Mesodermal cell (in vitro differentiated cells): ENCODE measurements at regions not wholly inside any gene's neighbourhood (a gene's known extent, or its start where the extent isn't known, plus 50 kb on each side); places are given as distances from the start of the nearest gene placed in this dataset.

Experiments used
- H3K27ac ChIP-seq: 2 replicates; pipeline ENCODE4 v1.7.0; 2013; ENCODE audit warnings: mild to moderate bottlenecking, low read depth, low read length, moderate library complexity; ENCODE audit not compliant: severe bottlenecking
- H3K36me3 ChIP-seq: 2 replicates; pipeline ENCODE4 v1.7.1; 2013; ENCODE audit warnings: mild to moderate bottlenecking, low read length, moderate library complexity; ENCODE audit not compliant: control insufficient read depth, insufficient read depth
- H3K4me1 ChIP-seq: one replicate; pipeline ENCODE4 v1.7.1; 2013; ENCODE audit warnings: mild to moderate bottlenecking, low read length; ENCODE audit not compliant: insufficient read depth, control insufficient read depth, poor library complexity, severe bottlenecking
- H3K4me3 ChIP-seq: 2 replicates; pipeline ENCODE4 v1.7.0; 2013; ENCODE audit warnings: low read length, control low read depth, mild to moderate bottlenecking; ENCODE audit not compliant: insufficient read depth, poor library complexity, severe bottlenecking; ENCODE audit errors: extremely low read depth
- H3K9me3 ChIP-seq: 2 replicates; pipeline ENCODE4 v1.7.1; 2013; ENCODE audit warnings: mild to moderate bottlenecking, low read length, moderate library complexity; ENCODE audit not compliant: control insufficient read depth
- WGBS, 2 experiments: methylation state at CpG; one replicate each; pipeline ENCODE4 v1.1.5; 2013; ENCODE audit warnings: missing lambda C conversion rate in 2 of 2; ENCODE audit not compliant: insufficient coverage in 2 of 2; 5-methylcytosine and 5-hydroxymethylcytosine counted together

- H3K9me3 ChIP-seq, result no peaks in the 10 kb centered on the region
- WGBS, 2 experiments, result 89 to 95% methylated on average over 3 to 7 of the region's 8 CpGs
- H3K27ac ChIP-seq, result no peak overlapping the region
- H3K4me1 ChIP-seq, result peaks cover 25% of the 10 kb centered on the region
- H3K4me3 ChIP-seq, result no peak overlapping the region
- H3K36me3 ChIP-seq, result no peaks in the 10 kb centered on the region
Observed at GRCh38 chr6:138568997-138569396, 69.7 kb upstream of the NHSL1 start.

- no peak overlapping the region for H3K27ac ChIP-seq
- H3K4me3 ChIP-seq, result no peak overlapping the region
- peaks cover 25% of the 10 kb centered on the region for H3K4me1 ChIP-seq
- no peaks in the 10 kb centered on the region for H3K36me3 ChIP-seq
- H3K9me3 ChIP-seq, result no peaks in the 10 kb centered on the region
- WGBS, 2 experiments, result 88 to 100% methylated on average over 1 of the region's 2 CpGs
Observed at GRCh38 chr6:138569554-138569953, 70.3 kb upstream of the NHSL1 start.

GRCh38 chr6:138569970-138570724 is 70.9 kb upstream of the NHSL1 start:
- H3K4me1 ChIP-seq, result peaks cover 25% of the 10 kb centered on the region
- WGBS, 2 experiments, result 70 to 86% methylated on average over 5 of the region's 7 CpGs
- H3K4me3 ChIP-seq, result peak overlapping the region; percentile 30
- H3K36me3 ChIP-seq, result no peaks in the 10 kb centered on the region
- no peaks in the 10 kb centered on the region for H3K9me3 ChIP-seq
- H3K27ac ChIP-seq, result no peak overlapping the region

GRCh38 chr6:138570725-138571029 is 71.4 kb upstream of the NHSL1 start:
- H3K36me3 ChIP-seq, result no peaks in the 10 kb centered on the region
- peaks cover 25% of the 10 kb centered on the region for H3K4me1 ChIP-seq
- WGBS, 2 experiments, result 50% methylated on average over 2 of the region's 4 CpGs; no CpG with 5 or more reads in 1 of the 2 experiments
- H3K4me3 ChIP-seq, result peak overlapping the region; percentile 30
- H3K27ac ChIP-seq, result no peak overlapping the region
- no peaks in the 10 kb centered on the region for H3K9me3 ChIP-seq

- 60 to 100% methylated on average over 1 to 2 of the region's 7 CpGs for WGBS, 2 experiments
- no peaks in the 10 kb centered on the region for H3K36me3 ChIP-seq
- no peaks in the 10 kb centered on the region for H3K9me3 ChIP-seq
- peak overlapping the region; percentile 30 for H3K4me3 ChIP-seq
- peaks cover 25% of the 10 kb centered on the region for H3K4me1 ChIP-seq
- no peak overlapping the region for H3K27ac ChIP-seq
Observed at GRCh38 chr6:138571181-138571580, 71.9 kb upstream of the NHSL1 start.

- Histone ChIP-seq H3K36me3 (no peaks in the 10 kb centered on the region), H3K9me3 (no peaks in the 10 kb centered on the region), H3K4me1 (peaks cover 25% of the 10 kb centered on the region), H3K27ac (no peak overlapping the region), H3K4me3 (peak overlapping the region; percentile 30)
- WGBS, 2 experiments, result 38 to 43% methylated on average over 4 to 9 of the region's 15 CpGs
Observed at GRCh38 chr6:138571585-138572166, 72.4 kb upstream of the NHSL1 start.

GRCh38 chr6:138572167-138572875 is 73.0 kb upstream of the NHSL1 start:
- Histone ChIP-seq H3K9me3 (no peaks in the 10 kb centered on the region), H3K36me3 (no peaks in the 10 kb centered on the region), H3K4me3 (peak overlapping the region; percentile 30), H3K4me1 (peaks cover 28% of the 10 kb centered on the region), H3K27ac (no peak overlapping the region)
- WGBS, 2 experiments, result 7% methylated on average over 14 of the region's 19 CpGs

GRCh38 chr6:138572885-138573284 is 73.6 kb upstream of the NHSL1 start:
- no peaks in the 10 kb centered on the region for H3K36me3 ChIP-seq
- H3K4me3 ChIP-seq, result no peak overlapping the region
- WGBS, 2 experiments, result 65 to 71% methylated on average over 4 to 6 of the region's 6 CpGs
- H3K4me1 ChIP-seq, result peaks cover 29% of the 10 kb centered on the region
- H3K27ac ChIP-seq, result no peak overlapping the region
- no peaks in the 10 kb centered on the region for H3K9me3 ChIP-seq

- Histone ChIP-seq H3K36me3 (no peaks in the 10 kb centered on the region), H3K4me3 (no peak overlapping the region), H3K27ac (no peak overlapping the region), H3K9me3 (no peaks in the 10 kb centered on the region), H3K4me1 (peaks cover 20% of the 10 kb centered on the region)
- 70 to 92% methylated on average over 2 of the region's 4 CpGs for WGBS, 2 experiments
Observed at GRCh38 chr6:138575257-138575656, 76.0 kb upstream of the NHSL1 start.

GRCh38 chr6:138576313-138576712 is 77.0 kb upstream of the NHSL1 start:
- no peak overlapping the region for H3K27ac ChIP-seq
- H3K4me3 ChIP-seq, result no peak overlapping the region
- H3K9me3 ChIP-seq, result no peaks in the 10 kb centered on the region
- 52 to 77% methylated on average over 4 of the region's 6 CpGs for WGBS, 2 experiments
- peaks cover 9% of the 10 kb centered on the region for H3K4me1 ChIP-seq
- no peaks in the 10 kb centered on the region for H3K36me3 ChIP-seq
